GM12878 (cell line): ENCODE measurements at regions not wholly inside any gene's neighbourhood (a gene's known extent, or its start where the extent isn't known, plus 50 kb on each side); places are given as distances from the start of the nearest gene placed in this dataset.

Experiments
- ATAC-seq: fragments of 200-7000 bp; cut with Tn5 transposase; 3 replicates; pipeline ENCODE4 v1.9.1; 2020; ENCODE audit warnings: mild to moderate bottlenecking, moderate library complexity
- BruUV-seq: library from RNA; stranded (reverse); fragments of 400-500 nt; replicated peaks from 2 replicates; lab custom pipeline; 2021; lab: Mats Ljungman, UMichigan
- CTCF ChIA-PET: fragments of 300-600 bp; sonication (Branson Sonifier 250); formaldehyde crosslinking; extraction: SDS; loops from one replicate; lab custom pipeline; 2021; ENCODE audit warnings: inconsistent platforms; lab: Yijun Ruan, JAX
- POLR2A ChIA-PET: fragments of 350-600 bp; formaldehyde crosslinking; extraction: SDS; loops from one replicate; lab custom pipeline; 2021; ENCODE audit warnings: inconsistent platforms; lab: Charles Lee
- RAD21 ChIA-PET: fragments of 300-600 bp; sonication (Branson Sonifier 250); formaldehyde crosslinking; loops from one replicate; lab custom pipeline; 2023; ENCODE audit warnings: antibody characterized with exemption; ENCODE audit not compliant: unreplicated experiment; lab: Charles Lee
- SMC1A ChIA-PET: fragments of 300-600 bp; sonication (Branson Sonifier 250); formaldehyde crosslinking; loops from one replicate; lab custom pipeline; 2023; ENCODE audit not compliant: unreplicated experiment, uncharacterized antibody; lab: Charles Lee
- DNase-seq: peaks from one replicate; pipeline ENCODE4 v3.0.0-alpha.2; 2011; ENCODE audit warnings: low read depth, low spot score
- FAIRE-seq: peaks from 3 replicates; lab custom pipeline; 2011; peaks lifted over from hg19 to GRCh38; lab: Jason Lieb, UNC
- H2AFZ ChIP-seq: 2 replicates; pipeline ENCODE4 v1.6.0; 2011; ENCODE audit warnings: low read depth, low read length, control low read depth; ENCODE audit not compliant: control insufficient read depth
- H3K27ac ChIP-seq: 2 replicates; pipeline ENCODE4 v1.5.1; 2011; ENCODE audit warnings: control low read depth; ENCODE audit not compliant: control insufficient read depth, insufficient read depth
- H3K27me3 ChIP-seq, 2 experiments: replicated peaks in 1 of 2; 2 replicates each; pipeline versions ENCODE4 v1.6.0 to v1.6.1; 2011; ENCODE audit warnings: low read length in 1 of 2; ENCODE audit not compliant: control insufficient read depth in 2 of 2, insufficient read depth in 2 of 2
- H3K36me3 ChIP-seq, 2 experiments: 2 replicates each; pipeline ENCODE4 v1.5.1; 2011; ENCODE audit warnings: low read length in 1 of 2; ENCODE audit not compliant: control insufficient read depth in 2 of 2, insufficient read depth in 2 of 2
- H3K4me1 ChIP-seq: 2 replicates; pipeline ENCODE4 v1.6.1; 2011; ENCODE audit warnings: mild to moderate bottlenecking, low read length, moderate library complexity, mixed read lengths; ENCODE audit not compliant: control insufficient read depth, insufficient read depth
- H3K4me2 ChIP-seq: 2 replicates; pipeline ENCODE4 v1.6.0; 2011; ENCODE audit warnings: control low read depth; ENCODE audit not compliant: control insufficient read depth, insufficient read depth
- H3K4me3 ChIP-seq: fragments of 200-600 bp; sonication (generic); 2 replicates; pipeline ENCODE4 v1.5.1; 2016
- H3K79me2 ChIP-seq: 2 replicates; pipeline ENCODE4 v1.6.0; 2011; ENCODE audit warnings: low read length; ENCODE audit not compliant: control insufficient read depth, insufficient read depth
- H3K9ac ChIP-seq: 2 replicates; pipeline ENCODE4 v1.8.0; 2011; ENCODE audit warnings: low read length, control low read depth, mixed read lengths; ENCODE audit not compliant: control insufficient read depth, insufficient read depth
- H3K9me3 ChIP-seq: replicated peaks from 3 replicates; pipeline ENCODE4 v1.5.1; 2011; ENCODE audit warnings: mild to moderate bottlenecking, low read length; ENCODE audit not compliant: control insufficient read depth, insufficient read depth
- H4K20me1 ChIP-seq: 2 replicates; pipeline ENCODE4 v1.6.0; 2011; ENCODE audit not compliant: control insufficient read depth, insufficient read depth
- BHLHE40 ChIP-seq, 2 experiments: fragments of 450-650 bp in 1 of 2; IDR thresholded peaks; 2 replicates each; pipeline ENCODE4 v1.6.1; 2011 to 2017; ENCODE audit warnings: low read depth in 2 of 2, borderline replicate concordance in 1 of 2, improper control_type of control experiment in 1 of 2, low read length in 1 of 2, mild to moderate bottlenecking in 1 of 2
- CBX3 ChIP-seq: fragments of 200-600 bp; sonication (generic); IDR thresholded peaks from 2 replicates; pipeline ENCODE4 v1.6.1; 2016; ENCODE audit warnings: low read depth, borderline replicate concordance
- EZH2 ChIP-seq: IDR thresholded peaks from 2 replicates; pipeline ENCODE4 v1.6.1; 2012; ENCODE audit warnings: low read depth, mild to moderate bottlenecking, control low read depth, inconsistent platforms, low read length, borderline replicate concordance; ENCODE audit not compliant: control insufficient read depth
- FOS ChIP-seq: IDR thresholded peaks from 3 replicates; pipeline ENCODE4 v1.6.1; 2011; ENCODE audit warnings: borderline replicate concordance; ENCODE audit not compliant: insufficient read length; ENCODE audit errors: extremely low read depth
- MAX ChIP-seq: IDR thresholded peaks from 2 replicates; pipeline ENCODE4 v1.6.1; 2012; ENCODE audit warnings: low read depth, low read length, improper control_type of control experiment
- MXI1 ChIP-seq: fragments of 150-350 bp; IDR thresholded peaks from 2 replicates; pipeline ENCODE4 v1.6.1; 2011; ENCODE audit warnings: low read depth, mild to moderate bottlenecking, inconsistent platforms, low read length, improper control_type of control experiment
- NBN ChIP-seq: fragments of 450-650 bp; IDR thresholded peaks from 2 replicates; pipeline ENCODE4 v1.6.1; 2016
- PML ChIP-seq: IDR thresholded peaks from 2 replicates; pipeline ENCODE4 v1.6.1; 2012; ENCODE audit warnings: low read length, inconsistent platforms
- POLR2A ChIP-seq: IDR thresholded peaks from 2 replicates; pipeline ENCODE4 v1.6.1; 2011; ENCODE audit warnings: low read depth, mild to moderate bottlenecking, low read length
- POLR2AphosphoS5 ChIP-seq: IDR thresholded peaks from 2 replicates; pipeline ENCODE4 v1.6.1; 2011; ENCODE audit warnings: mild to moderate bottlenecking, low read length, inconsistent platforms
- RB1 ChIP-seq: fragments of 450-650 bp; formaldehyde crosslinking; IDR thresholded peaks from 2 replicates; pipeline ENCODE4 v1.6.1; 2017; ENCODE audit warnings: mild to moderate bottlenecking, borderline replicate concordance
- SMAD5 ChIP-seq: IDR thresholded peaks from 2 replicates; pipeline ENCODE4 v1.6.1; 2016; ENCODE audit warnings: antibody characterized with exemption, low read depth
- ZNF622 ChIP-seq: fragments of 450-650 bp; IDR thresholded peaks from 2 replicates; pipeline ENCODE4 v1.6.1; 2017; ENCODE audit warnings: mild to moderate bottlenecking, inconsistent platforms
- WGBS: methylation state at CpG from one replicate; pipeline ENCODE4 v1.1.6; 2016; ENCODE audit warnings: low lambda C conversion rate; ENCODE audit not compliant: insufficient replicate concordance, insufficient coverage; ENCODE audit errors: missing lambda C conversion rate; 5-methylcytosine and 5-hydroxymethylcytosine counted together
- in situ Hi-C: fragments of 300-500 bp; cut with MboI; formaldehyde crosslinking; loops from 9 replicates; pipeline ENCODE4 v1.14.3; 2018; ENCODE audit warnings: mixed read lengths
- intact Hi-C: fragments of 100-400 bp; cut with micrococcal nuclease; formaldehyde crosslinking; loops from one replicate; pipeline ENCODE4 v1.14.2; 2022; ENCODE audit not compliant: unreplicated experiment

GRCh38 chr7:132019703-132020102, 463.3 kb upstream of the PODXL start (continued):
- TF ChIP-seq BHLHE40 (IDR thresholded peaks at IDR 0.05; ENCODE audit: borderline replicate concordance in 1 of 2, low read depth in 2 of 2, low read length in 1 of 2) (no peak), POLR2AphosphoS5 (no peak), NBN (no peak), MXI1 (no peak), POLR2A (no peak), MAX (no peak), PML (no peak), EZH2 (no peak)

GRCh38 chr7:132009778-132010177, 453.4 kb upstream of the PODXL start:
- FAIRE-seq (no peak), DNase-seq (no peak), ATAC-seq (no peak)
- Histone ChIP-seq H3K27me3 (no peaks in the 10 kb centered on the region), H2AFZ (no peak overlapping the region), H3K36me3 (no peaks in the 10 kb centered on the region), H3K4me1 (no peaks in the 10 kb centered on the region), H3K4me2 (no peak overlapping the region), H3K9ac (no peak overlapping the region), H3K79me2 (no peaks in the 10 kb centered on the region), H3K9me3 (no peaks in the 10 kb centered on the region; the same call in 2 of the 3 replicates), H4K20me1 (no peaks in the 10 kb centered on the region), H3K27ac (no peak overlapping the region), H3K4me3 (no peak overlapping the region)
- in situ Hi-C loops: no loop called here
- ChIA-PET POLR2A (no interaction called here), SMC1A (no interaction called here), RAD21 (no interaction called here), CTCF (no interaction called here)
- no peak for TF ChIP-seq ZNF622
- no peak for TF ChIP-seq SMAD5
- no peak for TF ChIP-seq FOS
- TF ChIP-seq CBX3: no peak
- no peak for TF ChIP-seq RB1
- 37% methylated on average over 4 of the region's 4 CpGs for WGBS
- intact Hi-C loops: no loop called here
- BruUV-seq: no TSS peak
